IMR-90 (cell line): ENCODE measurements at regions not wholly inside any gene's neighbourhood (a gene's known extent, or its start where the extent isn't known, plus 50 kb on each side); places are given as distances from the start of the nearest gene placed in this dataset.
"Not testable (repeated sequence)": the region's sequence is repeated elsewhere in the genome, so short reads cannot be mapped to it uniquely, and the experiment has no call there.

ENCODE experiments used
- ATAC-seq: fragments of 200-7000 bp; cut with Tn5 transposase; 2 replicates; pipeline ENCODE4 v1.9.1; 2020; ENCODE audit warnings: low read depth, mild to moderate bottlenecking, moderate library complexity
- BruUV-seq: library from RNA; stranded (reverse); fragments of 400-500 nt; replicated peaks from 2 replicates; lab custom pipeline; 2021; lab: Mats Ljungman, UMichigan
- CTCF ChIA-PET: fragments of 300-600 bp; formaldehyde crosslinking; extraction: SDS; loops from one replicate; lab custom pipeline; 2021; ENCODE audit warnings: antibody characterized with exemption; lab: Yijun Ruan, JAX
- POLR2A ChIA-PET: fragments of 300-600 bp; sonication (Branson Sonifier 250); formaldehyde crosslinking; loops from one replicate; lab custom pipeline; 2022; ENCODE audit warnings: antibody characterized with exemption; ENCODE audit not compliant: unreplicated experiment; lab: Charles Lee
- DNase-seq: peaks from one replicate; pipeline ENCODE4 v3.0.0; 2013
- H2AFZ ChIP-seq: replicated peaks from 2 replicates; pipeline ENCODE3; 2013; ENCODE audit warnings: low read length, mild to moderate bottlenecking; ENCODE audit not compliant: poor library complexity
- H2AK5ac ChIP-seq: 2 replicates; pipeline ENCODE4 v1.6.1; 2013; ENCODE audit warnings: low read depth, low read length, inconsistent platforms
- H2AK9ac ChIP-seq: replicated peaks from 2 replicates; pipeline ENCODE3; 2013; ENCODE audit warnings: mild to moderate bottlenecking, low read depth, low read length, moderate library complexity; ENCODE audit not compliant: poor library complexity
- H2BK120ac ChIP-seq: 2 replicates; pipeline ENCODE4 v1.6.1; 2013; ENCODE audit warnings: low read depth, low read length, inconsistent platforms
- H2BK15ac ChIP-seq: 3 replicates; pipeline ENCODE4 v1.6.1; 2013; ENCODE audit warnings: low read depth, low read length, inconsistent platforms
- H2BK20ac ChIP-seq: 2 replicates; pipeline ENCODE4 v1.6.1; 2013; ENCODE audit warnings: low read depth, mild to moderate bottlenecking, inconsistent platforms, low read length, moderate library complexity
- H2BK5ac ChIP-seq: 2 replicates; pipeline ENCODE4 v1.6.1; 2013; ENCODE audit warnings: mild to moderate bottlenecking, low read depth, low read length, inconsistent platforms; ENCODE audit not compliant: poor library complexity, severe bottlenecking
- H3K14ac ChIP-seq: replicated peaks from 2 replicates; pipeline ENCODE4 v1.6.1; 2013; ENCODE audit warnings: low read depth, low read length, inconsistent platforms
- H3K18ac ChIP-seq: 2 replicates; pipeline ENCODE4 v1.6.1; 2013; ENCODE audit warnings: low read depth, low read length, control low read depth
- H3K23ac ChIP-seq: 2 replicates; pipeline ENCODE4 v1.6.1; 2013; ENCODE audit warnings: low read depth, low read length, inconsistent platforms
- H3K27ac ChIP-seq: 2 replicates; pipeline ENCODE4 v1.5.1; 2013; ENCODE audit warnings: mild to moderate bottlenecking, control low read depth, low read length; ENCODE audit not compliant: insufficient read depth
- H3K27me3 ChIP-seq: 2 replicates; pipeline ENCODE4 v1.6.1; 2013; ENCODE audit warnings: low read length; ENCODE audit not compliant: control insufficient read depth, insufficient read depth
- H3K36me3 ChIP-seq: 2 replicates; pipeline ENCODE4 v1.6.1; 2013; ENCODE audit warnings: low read length, mixed read lengths; ENCODE audit not compliant: control insufficient read depth, insufficient read depth
- H3K4ac ChIP-seq: 2 replicates; pipeline ENCODE4 v1.6.1; 2013; ENCODE audit warnings: low read depth, low read length, inconsistent platforms
- H3K4me1 ChIP-seq: 2 replicates; pipeline ENCODE4 v1.6.1; 2013; ENCODE audit warnings: low read length, mixed read lengths; ENCODE audit not compliant: control insufficient read depth, insufficient read depth
- H3K4me2 ChIP-seq: 2 replicates; pipeline ENCODE4 v1.6.1; 2013; ENCODE audit warnings: low read depth, mild to moderate bottlenecking, control low read depth, low read length, moderate library complexity
- H3K4me3 ChIP-seq: 2 replicates; pipeline ENCODE4 v1.5.1; 2013; ENCODE audit warnings: low read depth, mild to moderate bottlenecking, control low read depth, low read length, moderate library complexity; ENCODE audit not compliant: insufficient read depth
- H3K56ac ChIP-seq: 2 replicates; pipeline ENCODE4 v1.6.1; 2013; ENCODE audit warnings: low read length, inconsistent platforms; ENCODE audit not compliant: insufficient read depth; ENCODE audit errors: extremely low read depth
- H3K79me1 ChIP-seq, 2 experiments: 2 replicates each; pipeline ENCODE4 v1.6.1; 2013; ENCODE audit warnings: low read length in 2 of 2, inconsistent platforms in 1 of 2, low read depth in 1 of 2
- H3K9ac ChIP-seq: 2 replicates; pipeline ENCODE4 v1.6.1; 2013; ENCODE audit warnings: low read depth, low read length, control low read depth
- H3K9me1 ChIP-seq: 2 replicates; pipeline ENCODE4 v1.6.1; 2013; ENCODE audit warnings: low read length, inconsistent platforms; ENCODE audit not compliant: insufficient read depth
- H3K9me3 ChIP-seq: 2 replicates; pipeline ENCODE4 v1.6.1; 2013; ENCODE audit warnings: low read length; ENCODE audit not compliant: control insufficient read depth, insufficient read depth
- H4K20me1 ChIP-seq: 2 replicates; pipeline ENCODE4 v1.6.1; 2013; ENCODE audit warnings: low read length, inconsistent platforms; ENCODE audit not compliant: insufficient read depth
- H4K5ac ChIP-seq: 2 replicates; pipeline ENCODE4 v1.6.1; 2013; ENCODE audit warnings: mild to moderate bottlenecking, low read depth, low read length, control low read depth
- H4K8ac ChIP-seq, 2 experiments: 2 replicates each; pipeline ENCODE4 v1.6.1; 2013; ENCODE audit warnings: low read depth in 2 of 2, low read length in 2 of 2, control low read depth in 1 of 2, inconsistent platforms in 1 of 2
- H4K91ac ChIP-seq: 2 replicates; pipeline ENCODE4 v1.6.1; 2013; ENCODE audit warnings: low read depth, low read length, inconsistent platforms; ENCODE audit not compliant: insufficient read depth
- POLR2A ChIP-seq: IDR thresholded peaks from 2 replicates; pipeline ENCODE4 v1.6.1; 2012; ENCODE audit warnings: mild to moderate bottlenecking, low read depth, low read length
- RCOR1 ChIP-seq: IDR thresholded peaks from 2 replicates; pipeline ENCODE4 v1.6.1; 2012; ENCODE audit warnings: mild to moderate bottlenecking, low read length, improper control_type of control experiment; ENCODE audit not compliant: insufficient replicate concordance
- WGBS, 2 experiments: methylation state at CpG; one replicate each; pipeline versions ENCODE4 v1.1.5 to v1.1.7; 2013; ENCODE audit warnings: missing lambda C conversion rate in 2 of 2; ENCODE audit not compliant: insufficient read length in 1 of 2; ENCODE audit errors: extremely low coverage in 2 of 2; 5-methylcytosine and 5-hydroxymethylcytosine counted together
- dilution Hi-C: fragments of 300-500 bp; cut with HindIII; formaldehyde crosslinking; loops from one replicate; pipeline ENCODE4 v1.14.3; 2018; ENCODE audit warnings: low sequenced_read_pairs; ENCODE audit not compliant: unreplicated experiment
- in situ Hi-C: fragments of 300-500 bp; cut with MboI; formaldehyde crosslinking; loops from 3 replicates; pipeline ENCODE4 v1.14.3; 2019; ENCODE audit warnings: low sequenced_read_pairs, inconsistent platforms, mixed read lengths
- intact Hi-C: fragments of 100-400 bp; cut with micrococcal nuclease; formaldehyde crosslinking; loops from 2 replicates; pipeline ENCODE4 v1.10.0; 2022

DNA sequence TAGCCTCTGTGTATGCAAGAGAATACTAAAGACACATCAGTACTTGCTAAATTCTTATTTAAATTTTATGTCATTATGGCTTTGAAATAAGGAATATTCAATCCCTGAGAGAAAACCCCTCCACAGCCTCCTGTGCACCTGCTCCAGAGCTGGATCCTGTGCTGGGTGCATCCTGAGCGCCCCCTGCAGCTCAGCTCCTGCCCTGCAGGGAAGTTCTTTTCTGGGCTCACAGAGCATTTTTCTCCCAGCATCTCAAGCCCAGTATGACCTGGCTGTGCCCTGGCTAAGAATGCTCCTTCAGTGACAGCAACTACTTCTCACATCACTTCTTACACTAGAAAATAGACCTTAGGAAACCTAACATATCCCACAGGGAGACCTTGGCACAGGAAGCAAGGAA is 1211.7 kb downstream of the TMEM121 start:
- CTCF ChIA-PET: no interaction called here
- in situ Hi-C loops (no loop called here), dilution Hi-C loops (no loop called here), intact Hi-C loops (no loop called here)
- H2BK120ac ChIP-seq: no peak overlapping the region
- no peak overlapping the region for H3K27ac ChIP-seq
- no peak overlapping the region for H2BK15ac ChIP-seq
- no peak overlapping the region for H3K4ac ChIP-seq
- H2AK9ac ChIP-seq: no peak overlapping the region
- H3K9me3 ChIP-seq: peaks cover 17% of the 10 kb centered on the region
- no peak for ATAC-seq
- no peak overlapping the region for H2BK20ac ChIP-seq
- no peak overlapping the region for H3K9ac ChIP-seq
- POLR2A ChIA-PET: no interaction called here
- no peak overlapping the region for H3K4me3 ChIP-seq
- no peak overlapping the region for H4K8ac ChIP-seq
- H2AK5ac ChIP-seq: no peak overlapping the region
- no peak overlapping the region for H4K5ac ChIP-seq
- H4K91ac ChIP-seq: no peak overlapping the region
- no peak overlapping the region for H3K18ac ChIP-seq
- DNase-seq: no peak
- no peak overlapping the region for H2BK5ac ChIP-seq
- no peaks in the 10 kb centered on the region for H3K79me1 ChIP-seq
- no peaks in the 10 kb centered on the region for H3K4me1 ChIP-seq
- no peak for TF ChIP-seq POLR2A
- no peak for TF ChIP-seq RCOR1
- H2AFZ ChIP-seq: no peak overlapping the region
- H3K23ac ChIP-seq: no peak overlapping the region
- H3K36me3 ChIP-seq: no peaks in the 10 kb centered on the region
- H3K4me2 ChIP-seq: no peak overlapping the region
- no peak overlapping the region for H3K14ac ChIP-seq
- H3K27me3 ChIP-seq: no peaks in the 10 kb centered on the region
- no TSS peak for BruUV-seq
- 20% methylated on average over 1 of the region's 1 CpG; no CpG with 5 or more reads in 1 of the 2 experiments for WGBS, 2 experiments
- H4K20me1 ChIP-seq: no peaks in the 10 kb centered on the region
- no peak overlapping the region for H3K56ac ChIP-seq
- H3K9me1 ChIP-seq: no peaks in the 10 kb centered on the region

DNA sequence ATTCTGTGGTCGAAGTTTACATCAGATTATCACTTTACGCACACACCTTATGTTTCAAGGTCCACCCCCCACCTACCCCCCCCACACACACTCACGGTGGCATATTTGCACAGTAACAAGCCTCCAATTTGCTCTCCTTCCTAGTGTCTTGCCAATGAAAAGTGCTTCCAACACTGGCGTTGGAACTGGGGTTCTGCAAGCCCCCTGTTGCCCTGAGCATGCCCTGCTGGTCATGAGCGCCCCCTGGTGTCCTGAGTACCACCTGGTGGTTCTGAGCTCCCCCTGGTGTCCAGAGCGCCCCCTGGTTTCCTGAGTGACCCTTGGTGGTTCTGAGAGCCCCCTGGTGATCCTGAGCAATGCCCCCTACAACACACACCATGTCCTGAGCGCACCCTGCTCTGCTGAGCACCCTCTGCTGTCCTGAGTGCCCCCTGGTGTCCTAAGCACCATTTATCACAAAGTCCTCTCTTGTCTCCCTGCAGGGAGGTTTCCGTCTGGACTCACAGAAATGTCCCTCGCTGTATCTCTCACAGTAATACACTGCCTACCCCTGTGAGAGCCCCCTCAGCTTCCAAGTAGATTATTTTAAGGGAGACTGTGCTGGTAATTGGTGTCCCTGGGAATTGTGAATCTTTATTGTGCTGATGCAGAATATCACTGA is 1212.3 kb downstream of the TMEM121 start:
- ATAC-seq, H3K4me3 ChIP-seq, H2AFZ ChIP-seq, H3K27me3 ChIP-seq, H4K8ac ChIP-seq, H3K14ac ChIP-seq, H2BK20ac ChIP-seq, H3K9me1 ChIP-seq, H2BK120ac ChIP-seq, H2BK15ac ChIP-seq, H3K18ac ChIP-seq, dilution Hi-C loops, BruUV-seq, H3K4ac ChIP-seq, H3K4me2 ChIP-seq, H4K5ac ChIP-seq, H3K27ac ChIP-seq, intact Hi-C loops, H4K20me1 ChIP-seq, POLR2A ChIA-PET, H2BK5ac ChIP-seq, H4K91ac ChIP-seq, H2AK5ac ChIP-seq, H3K23ac ChIP-seq, H3K56ac ChIP-seq, DNase-seq, in situ Hi-C loops, CTCF ChIA-PET, H3K36me3 ChIP-seq, H3K4me1 ChIP-seq, H3K79me1 ChIP-seq, H2AK9ac ChIP-seq, H3K9ac ChIP-seq: not testable (repeated sequence)
- H3K9me3 ChIP-seq: peaks cover 17% of the 10 kb centered on the region
- WGBS, 2 experiments: no CpG with 5 or more reads among the region's 9 CpGs
